Osteocyte (in vitro differentiated cells): ENCODE measurements at regions not wholly inside any gene's neighbourhood (a gene's known extent, or its start where the extent isn't known, plus 50 kb on each side); places are given as distances from the start of the nearest gene placed in this dataset.

Experiments
- DNase-seq: peaks from one replicate; pipeline ENCODE4 v3.0.0; 2021; ENCODE audit warnings: mixed read lengths; ENCODE audit not compliant: unreplicated experiment; ENCODE audit errors: extremely low spot score
- H3K27ac Mint-ChIP-seq: one replicate; pipeline ENCODE4 v1.8.0; 2021; ENCODE audit warnings: mild to moderate bottlenecking, mixed read lengths; ENCODE audit not compliant: unreplicated experiment
- H3K27me3 Mint-ChIP-seq: one replicate; pipeline ENCODE4 v1.8.0; 2021; ENCODE audit warnings: mixed read lengths; ENCODE audit not compliant: unreplicated experiment
- H3K36me3 Mint-ChIP-seq: one replicate; pipeline ENCODE4 v1.8.0; 2021; ENCODE audit warnings: mixed read lengths; ENCODE audit not compliant: unreplicated experiment
- H3K4me1 Mint-ChIP-seq: one replicate; pipeline ENCODE4 v1.8.0; 2021; ENCODE audit warnings: mixed read lengths; ENCODE audit not compliant: unreplicated experiment
- H3K4me3 Mint-ChIP-seq: one replicate; pipeline ENCODE4 v1.8.0; 2021; ENCODE audit warnings: mild to moderate bottlenecking, moderate library complexity, mixed read lengths; ENCODE audit not compliant: unreplicated experiment
- H3K9me3 Mint-ChIP-seq: one replicate; pipeline ENCODE4 v1.8.0; 2021; ENCODE audit warnings: mixed read lengths; ENCODE audit not compliant: unreplicated experiment
- CTCF ChIP-seq: fragments of 200-600 bp; sonication (generic); IDR thresholded peaks from 2 replicates; pipeline ENCODE4 v1.5.0; 2021; ENCODE audit warnings: antibody characterized with exemption, mild to moderate bottlenecking, moderate library complexity

GRCh38 chr3:29207427-29207826 is 73.4 kb upstream of the RBMS3 start:
- Mint-ChIP-seq H3K27me3 (no peaks in the 10 kb centered on the region), H3K9me3 (no peaks in the 10 kb centered on the region), H3K27ac (no peak overlapping the region), H3K4me3 (no peak overlapping the region), H3K36me3 (no peaks in the 10 kb centered on the region), H3K4me1 (peaks cover 21% of the 10 kb centered on the region)
- TF ChIP-seq CTCF: no peak
- no peak for DNase-seq

GRCh38 chr3:29212789-29213433 is 68.0 kb upstream of the RBMS3 start:
- no peak for TF ChIP-seq CTCF
- peaks cover 6% of the 10 kb centered on the region for H3K4me1 Mint-ChIP-seq
- no peaks in the 10 kb centered on the region for H3K9me3 Mint-ChIP-seq
- H3K27ac Mint-ChIP-seq: no peak overlapping the region
- H3K4me3 Mint-ChIP-seq: no peak overlapping the region
- no peaks in the 10 kb centered on the region for H3K27me3 Mint-ChIP-seq
- H3K36me3 Mint-ChIP-seq: no peaks in the 10 kb centered on the region
- DNase-seq: no peak

DNA sequence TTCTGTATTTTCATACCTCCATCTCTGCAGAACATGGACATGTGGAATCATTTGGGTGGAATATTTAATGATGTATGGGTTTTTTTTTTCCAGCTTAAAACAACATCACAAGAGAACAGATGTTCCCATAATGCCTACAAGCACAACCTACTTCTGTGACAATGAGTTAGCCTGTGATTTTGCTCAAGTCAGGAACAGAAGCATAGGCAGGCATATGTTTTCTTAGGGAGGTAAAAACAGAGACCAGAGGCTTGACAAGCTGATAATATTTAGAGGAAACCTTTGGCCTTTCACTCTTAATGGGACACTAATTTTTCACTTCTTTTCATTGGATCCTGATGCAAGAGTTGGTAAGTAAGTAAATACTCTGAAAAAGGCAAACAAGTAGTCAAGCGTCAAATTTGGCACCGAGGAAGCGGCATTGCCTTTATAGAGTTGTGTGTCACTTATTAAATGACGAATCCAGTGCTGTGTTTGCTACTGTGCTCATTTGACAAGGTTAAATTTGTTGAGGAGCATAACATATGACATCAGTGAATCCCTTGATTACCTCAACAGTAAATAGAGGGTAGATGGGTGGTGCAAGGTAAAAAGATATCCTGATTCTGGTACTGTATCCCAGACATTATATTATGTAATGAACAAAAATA is 66.7 kb upstream of the RBMS3 start:
- Mint-ChIP-seq H3K36me3 (no peaks in the 10 kb centered on the region), H3K9me3 (no peaks in the 10 kb centered on the region), H3K27ac (no peak overlapping the region), H3K4me3 (no peak overlapping the region), H3K4me1 (peaks cover 6% of the 10 kb centered on the region), H3K27me3 (no peaks in the 10 kb centered on the region)
- TF ChIP-seq CTCF: no peak
- no peak for DNase-seq

DNA sequence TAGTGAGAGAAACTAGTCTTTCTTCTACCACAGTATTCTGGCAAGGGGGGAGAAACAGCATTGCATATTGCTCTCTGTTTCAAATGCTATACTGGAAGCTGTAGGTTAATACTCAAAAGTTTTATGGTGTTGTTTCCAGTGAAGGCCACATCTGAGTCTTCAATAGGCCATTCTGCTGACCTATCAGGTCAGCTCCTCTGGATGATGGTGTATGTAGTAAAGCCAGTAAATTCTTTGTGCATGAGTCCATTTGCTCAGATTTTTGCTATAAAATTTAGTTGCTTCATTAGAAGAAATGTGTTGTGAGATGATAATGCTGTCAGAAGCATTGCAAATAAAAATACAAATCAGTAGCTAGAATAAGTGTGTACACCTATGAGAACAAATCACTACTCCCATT is 64.9 kb upstream of the RBMS3 start:
- no peak for TF ChIP-seq CTCF
- no peaks in the 10 kb centered on the region for H3K36me3 Mint-ChIP-seq
- no peak overlapping the region for H3K27ac Mint-ChIP-seq
- no peaks in the 10 kb centered on the region for H3K4me1 Mint-ChIP-seq
- no peak overlapping the region for H3K4me3 Mint-ChIP-seq
- DNase-seq: no peak
- H3K27me3 Mint-ChIP-seq: no peaks in the 10 kb centered on the region
- no peaks in the 10 kb centered on the region for H3K9me3 Mint-ChIP-seq

DNA sequence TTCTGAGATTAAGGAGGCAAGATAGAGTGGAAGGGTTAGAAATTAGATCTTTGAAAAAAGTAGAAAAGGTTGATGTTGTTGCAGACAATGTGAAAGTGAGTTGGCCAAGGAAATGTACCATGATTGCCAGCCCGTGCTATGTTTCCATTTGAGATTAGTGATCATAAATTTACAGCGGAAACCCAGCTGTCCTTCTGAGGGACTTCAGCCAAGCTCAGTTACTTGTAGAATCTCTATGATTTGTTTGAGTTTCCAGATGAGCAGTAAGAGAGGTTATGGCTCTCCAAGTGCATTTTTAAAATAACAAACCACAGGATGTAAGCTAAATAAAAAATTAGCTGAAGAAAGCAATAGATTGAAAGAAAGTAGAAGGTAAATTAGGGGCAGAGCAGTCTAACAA is 54.2 kb upstream of the RBMS3 start:
- H3K9me3 Mint-ChIP-seq: peaks cover 7% of the 10 kb centered on the region
- no peaks in the 10 kb centered on the region for H3K27me3 Mint-ChIP-seq
- H3K27ac Mint-ChIP-seq: no peak overlapping the region
- TF ChIP-seq CTCF: no peak
- no peak overlapping the region for H3K4me3 Mint-ChIP-seq
- DNase-seq: no peak
- no peaks in the 10 kb centered on the region for H3K36me3 Mint-ChIP-seq
- peaks cover 30% of the 10 kb centered on the region for H3K4me1 Mint-ChIP-seq
